Peyer's patch (tissue), 4 donors: ENCODE measurements at regions not wholly inside any gene's neighbourhood (a gene's known extent, or its start where the extent isn't known, plus 50 kb on each side); places are given as distances from the start of the nearest gene placed in this dataset.
"Not testable (repeated sequence)": the region's sequence is repeated elsewhere in the genome, so short reads cannot be mapped to it uniquely, and the experiment has no call there.

ENCODE experiments used
- DNase-seq, 3 donors: peaks; one replicate each; pipeline ENCODE4 v3.0.0-alpha.2; 2017 to 2019
- H3K27ac ChIP-seq, 4 donors: fragments of 200-600 bp; sonication (generic); one replicate each; pipeline ENCODE4 v1.5.1; 2016 to 2019
- H3K27me3 ChIP-seq, 2 donors: fragments of 200-600 bp; sonication (generic); one replicate each; pipeline ENCODE4 v1.5.1; 2019
- H3K36me3 ChIP-seq, 3 donors: fragments of 200-600 bp; sonication (generic); one replicate each; pipeline ENCODE4 v1.5.1; 2016 to 2019
- H3K4me1 ChIP-seq, 4 donors: fragments of 200-600 bp; sonication (generic); one replicate each; pipeline ENCODE4 v1.5.1; 2016 to 2019
- H3K4me3 ChIP-seq, 4 donors: fragments of 200-600 bp; sonication (generic); 1 replicate in 3 of 4; 2 replicates in 1 of 4; pipeline ENCODE4 v1.5.1; 2016 to 2019; ENCODE audit warnings: mild to moderate bottlenecking in 1 of 4
- H3K9me3 ChIP-seq, 4 donors: fragments of 200-600 bp; sonication (generic); one replicate each; pipeline ENCODE4 v1.5.1; 2016 to 2019; ENCODE audit warnings: mild to moderate bottlenecking in 1 of 4
- POLR2A ChIP-seq, 2 donors: fragments of 450-650 bp; IDR thresholded peaks; one replicate each; pipeline ENCODE4 v1.5.1; 2017; ENCODE audit warnings: antibody characterized with exemption in 2 of 2, mild to moderate bottlenecking in 2 of 2, moderate library complexity in 2 of 2
- TF ChIP-seq, protein P1 (sequence below), 6 experiments: fragments of 450-650 bp in 4 of 6; fragments of 200-600 bp in 2 of 6; sonication (generic) in 1 of 6; IDR thresholded peaks; one replicate each; pipeline ENCODE4 v1.5.1; 2017 to 2019; ENCODE audit warnings: antibody characterized with exemption in 6 of 6, mild to moderate bottlenecking in 3 of 6, moderate library complexity in 1 of 6

DNA sequence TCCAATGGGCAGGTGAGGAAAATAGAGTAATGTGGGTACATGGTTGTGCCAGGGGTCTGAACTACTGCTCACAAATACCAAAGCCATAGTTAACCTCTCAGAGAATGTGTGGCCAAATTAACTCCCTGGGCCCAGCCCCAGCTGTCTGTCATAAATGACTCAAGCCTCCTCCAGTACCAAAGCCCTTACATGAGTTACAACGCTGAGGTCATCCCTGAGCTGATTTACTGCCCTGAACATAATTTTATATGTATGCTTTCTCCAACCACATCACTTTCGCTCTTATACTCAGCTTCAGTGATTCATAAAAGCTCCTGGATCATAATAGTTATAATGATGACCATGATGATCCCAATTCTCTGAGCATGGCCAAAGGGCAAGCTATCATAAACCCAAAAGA lies 283.9 kb downstream of the NKX6-1 start:
- TF ChIP-seq, protein P1, sequence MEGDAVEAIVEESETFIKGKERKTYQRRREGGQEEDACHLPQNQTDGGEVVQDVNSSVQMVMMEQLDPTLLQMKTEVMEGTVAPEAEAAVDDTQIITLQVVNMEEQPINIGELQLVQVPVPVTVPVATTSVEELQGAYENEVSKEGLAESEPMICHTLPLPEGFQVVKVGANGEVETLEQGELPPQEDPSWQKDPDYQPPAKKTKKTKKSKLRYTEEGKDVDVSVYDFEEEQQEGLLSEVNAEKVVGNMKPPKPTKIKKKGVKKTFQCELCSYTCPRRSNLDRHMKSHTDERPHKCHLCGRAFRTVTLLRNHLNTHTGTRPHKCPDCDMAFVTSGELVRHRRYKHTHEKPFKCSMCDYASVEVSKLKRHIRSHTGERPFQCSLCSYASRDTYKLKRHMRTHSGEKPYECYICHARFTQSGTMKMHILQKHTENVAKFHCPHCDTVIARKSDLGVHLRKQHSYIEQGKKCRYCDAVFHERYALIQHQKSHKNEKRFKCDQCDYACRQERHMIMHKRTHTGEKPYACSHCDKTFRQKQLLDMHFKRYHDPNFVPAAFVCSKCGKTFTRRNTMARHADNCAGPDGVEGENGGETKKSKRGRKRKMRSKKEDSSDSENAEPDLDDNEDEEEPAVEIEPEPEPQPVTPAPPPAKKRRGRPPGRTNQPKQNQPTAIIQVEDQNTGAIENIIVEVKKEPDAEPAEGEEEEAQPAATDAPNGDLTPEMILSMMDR (IDR thresholded peaks at IDR 0.05), result no peak
- TF ChIP-seq POLR2A (IDR thresholded peaks at IDR 0.05), result no peak
- no peak overlapping the region for H3K4me3 ChIP-seq
- H3K27ac ChIP-seq, result no peak overlapping the region
- H3K36me3 ChIP-seq, result no peaks in the 10 kb centered on the region
- H3K27me3 ChIP-seq, result no peaks in the 10 kb centered on the region
- no peaks in the 10 kb centered on the region for H3K9me3 ChIP-seq
- no peaks in the 10 kb centered on the region for H3K4me1 ChIP-seq
- no peak for DNase-seq

DNA sequence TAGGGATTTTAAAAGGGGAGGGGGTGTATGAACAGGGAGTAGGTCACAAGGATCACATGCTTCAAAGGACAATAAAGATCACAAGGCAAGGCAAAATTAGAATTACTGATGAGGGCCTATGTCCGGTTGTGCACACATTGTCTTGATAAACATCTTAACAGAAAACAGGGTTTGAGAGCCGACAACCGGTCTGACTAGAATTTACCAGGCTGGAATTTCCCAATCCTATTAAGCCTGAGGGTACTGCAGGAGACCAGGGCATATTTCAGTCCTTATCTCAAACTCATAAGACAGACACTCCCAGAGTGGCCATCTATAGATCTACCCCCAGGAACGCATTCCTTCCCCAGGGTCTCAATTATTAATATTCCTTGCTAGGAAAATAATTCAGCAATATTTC lies 292.9 kb downstream of the NKX6-1 start:
- not testable (repeated sequence) for H3K4me3 ChIP-seq, H3K27me3 ChIP-seq, H3K27ac ChIP-seq, DNase-seq, H3K9me3 ChIP-seq, H3K36me3 ChIP-seq, H3K4me1 ChIP-seq

DNA sequence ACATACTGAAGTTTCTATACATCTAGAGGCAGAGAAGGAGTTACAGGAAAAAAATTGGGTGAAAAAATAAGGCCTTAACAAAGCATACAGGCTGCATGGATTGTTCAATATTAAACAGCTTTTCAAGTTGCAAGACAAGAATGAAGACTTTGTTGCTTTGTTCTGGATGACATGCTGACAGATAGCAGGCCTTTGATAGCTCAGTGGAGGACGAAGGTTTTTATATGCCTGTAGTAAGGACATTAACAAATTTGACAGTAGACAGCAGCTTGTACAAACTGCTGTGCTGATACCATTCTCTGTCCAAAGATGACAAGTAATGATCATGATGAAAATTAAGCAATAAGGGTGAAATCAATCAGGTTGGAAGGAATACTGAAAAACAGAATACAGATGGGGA lies 309.9 kb downstream of the NKX6-1 start:
- no peak for TF ChIP-seq POLR2A (IDR thresholded peaks at IDR 0.05)

DNA sequence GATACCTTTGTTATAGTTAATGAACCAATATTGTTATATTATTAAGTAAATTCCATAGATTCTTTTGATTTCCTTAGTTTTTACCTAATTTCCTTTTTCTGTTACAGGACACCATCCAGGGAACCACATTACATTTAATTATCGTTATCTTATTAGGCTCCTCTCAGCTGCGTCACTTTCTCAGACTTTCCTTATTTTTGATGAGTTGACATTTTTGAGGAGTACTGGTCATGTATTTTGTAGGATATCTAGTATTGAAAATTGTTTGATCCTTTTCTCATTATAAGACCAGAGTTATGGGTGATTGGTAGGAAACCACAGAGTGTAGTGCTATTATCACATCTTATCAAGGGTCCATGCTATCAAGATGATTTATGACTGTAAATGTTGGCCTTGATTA lies 319.7 kb downstream of the NKX6-1 start:
- Histone ChIP-seq H3K4me1 (no peaks in the 10 kb centered on the region), H3K4me3 (no peak overlapping the region), H3K9me3 (no peaks in the 10 kb centered on the region), H3K27me3 (no peaks in the 10 kb centered on the region), H3K27ac (no peak overlapping the region), H3K36me3 (no peaks in the 10 kb centered on the region)
- DNase-seq, result no peak
- TF ChIP-seq POLR2A (IDR thresholded peaks at IDR 0.05), result no peak
- TF ChIP-seq, protein P1 (IDR thresholded peaks at IDR 0.05), result no peak

More for the DNA sequence above, 309.9 kb downstream of the NKX6-1 start:
- Histone ChIP-seq H3K9me3 (no peaks in the 10 kb centered on the region), H3K4me3 (no peak overlapping the region), H3K27me3 (no peaks in the 10 kb centered on the region), H3K4me1 (no peaks in the 10 kb centered on the region), H3K36me3 (no peaks in the 10 kb centered on the region), H3K27ac (no peak overlapping the region)
- DNase-seq, result no peak

DNA sequence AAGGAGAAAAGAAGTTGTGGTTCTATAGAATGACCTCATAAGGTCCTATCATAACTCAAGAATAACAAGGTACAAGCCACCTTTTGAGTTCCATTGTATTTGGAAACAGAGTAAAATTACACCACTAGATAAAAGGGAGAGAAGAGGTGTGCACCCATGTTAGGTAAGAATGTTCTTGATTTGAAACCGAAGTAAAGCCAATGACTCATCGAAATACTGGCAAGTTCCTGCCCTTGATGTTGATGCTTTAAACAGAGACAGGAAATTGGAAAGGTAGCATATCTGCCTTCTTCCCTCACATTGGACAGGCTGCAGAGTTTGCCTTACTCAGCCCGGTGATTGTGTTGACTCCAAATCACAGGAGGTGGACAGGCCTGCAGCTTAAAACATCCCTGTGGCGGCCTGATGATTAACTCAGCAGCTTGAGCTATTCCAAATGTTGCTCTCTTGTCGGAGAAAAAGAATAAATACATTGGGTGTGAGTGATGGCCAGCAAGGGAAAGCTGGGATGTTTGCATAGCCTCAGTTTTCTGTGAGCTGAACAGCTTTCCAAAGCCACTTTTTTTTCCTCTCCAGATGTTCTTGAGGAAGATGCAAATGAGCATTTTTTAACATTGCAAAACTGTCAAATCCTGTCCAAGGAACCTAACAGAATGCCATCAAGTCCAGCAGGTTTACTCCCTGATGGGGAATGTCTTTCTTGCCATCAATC lies 321.1 kb downstream of the NKX6-1 start:
- no peak for TF ChIP-seq POLR2A (IDR thresholded peaks at IDR 0.05)
- TF ChIP-seq, protein P1 (IDR thresholded peaks at IDR 0.05), result no peak
- Histone ChIP-seq H3K4me3 (no peak overlapping the region), H3K4me1 (no peaks in the 10 kb centered on the region), H3K27ac (no peak overlapping the region), H3K36me3 (no peaks in the 10 kb centered on the region), H3K27me3 (no peaks in the 10 kb centered on the region), H3K9me3 (no peaks in the 10 kb centered on the region)
- no peak for DNase-seq

DNA sequence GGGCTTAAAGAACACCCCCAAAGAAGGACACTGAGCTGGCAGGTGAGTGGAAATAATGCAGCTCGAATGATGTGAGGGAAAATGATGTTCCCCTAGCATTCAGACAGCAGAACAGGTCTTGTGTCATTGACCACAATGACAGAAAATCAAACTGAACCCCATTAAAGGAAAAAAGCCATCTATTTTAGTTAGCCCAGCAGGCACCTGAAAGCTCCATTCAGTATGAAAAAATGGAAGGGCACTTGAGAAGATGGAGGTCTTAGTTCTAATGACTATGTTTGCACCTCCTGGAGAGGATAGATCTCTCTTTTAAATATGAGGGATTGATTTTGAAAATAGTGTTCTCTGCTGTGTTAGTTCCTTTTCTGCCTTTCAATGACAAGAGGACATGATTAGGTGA lies 323.1 kb downstream of the NKX6-1 start:
- Histone ChIP-seq H3K4me3 (no peak overlapping the region), H3K9me3 (no peaks in the 10 kb centered on the region), H3K4me1 (no peaks in the 10 kb centered on the region), H3K36me3 (no peaks in the 10 kb centered on the region), H3K27ac (no peak overlapping the region), H3K27me3 (no peaks in the 10 kb centered on the region)
- no peak for DNase-seq
- no peak for TF ChIP-seq POLR2A (IDR thresholded peaks at IDR 0.05)
- TF ChIP-seq, protein P1 (IDR thresholded peaks at IDR 0.05), result no peak

DNA sequence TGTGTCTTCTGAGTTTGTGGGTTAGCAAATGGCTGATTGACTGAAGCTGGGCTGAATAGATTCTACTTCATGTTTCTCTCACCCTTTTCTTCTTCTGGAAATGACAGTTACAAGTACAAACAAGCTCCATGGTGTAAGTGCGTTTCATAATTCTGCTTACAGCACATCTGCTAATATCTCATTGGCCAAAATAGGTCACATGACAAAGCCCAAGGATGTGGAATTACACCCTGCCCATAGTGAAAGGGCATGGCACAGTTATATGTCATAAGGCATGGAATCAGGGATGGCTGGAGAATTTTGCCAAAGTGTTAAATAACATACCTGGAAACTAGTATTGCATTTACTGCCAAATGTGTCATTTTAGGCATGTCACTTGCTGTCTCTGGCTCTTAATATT lies 327.2 kb downstream of the NKX6-1 start:
- H3K9me3 ChIP-seq, result no peaks in the 10 kb centered on the region
- no peak overlapping the region for H3K27ac ChIP-seq
- no peak for DNase-seq
- TF ChIP-seq POLR2A (IDR thresholded peaks at IDR 0.05), result no peak
- TF ChIP-seq, protein P1 (IDR thresholded peaks at IDR 0.05), result no peak
- H3K36me3 ChIP-seq, result no peaks in the 10 kb centered on the region
- H3K4me3 ChIP-seq, result no peak overlapping the region
- no peaks in the 10 kb centered on the region for H3K4me1 ChIP-seq
- H3K27me3 ChIP-seq, result no peaks in the 10 kb centered on the region
